Esophagus muscularis mucosa (tissue), 4 donors: ENCODE measurements at regions not wholly inside any gene's neighbourhood (a gene's known extent, or its start where the extent isn't known, plus 50 kb on each side); places are given as distances from the start of the nearest gene placed in this dataset.

Experiments used
- EP300 ChIP-seq: sonication (generic); formaldehyde crosslinking; IDR thresholded peaks from one replicate; pipeline ENCODE4 v1.6.1; 2017; ENCODE audit warnings: antibody characterized with exemption
- POLR2A ChIP-seq: fragments of 450-650 bp; IDR thresholded peaks from one replicate; pipeline ENCODE4 v1.6.1; 2017; ENCODE audit warnings: antibody characterized with exemption, moderate library complexity, mild to moderate bottlenecking, low read depth
- POLR2AphosphoS5 ChIP-seq, 2 donors: sonication (generic); formaldehyde crosslinking; IDR thresholded peaks; one replicate each; pipeline ENCODE4 v1.6.1; 2017; ENCODE audit warnings: antibody characterized with exemption in 2 of 2
- TF ChIP-seq, protein P1 (sequence below), 3 experiments: fragments of 200-600 bp in 2 of 3; fragments of 450-650 bp in 1 of 3; sonication (generic) in 2 of 3; IDR thresholded peaks; one replicate each; pipeline ENCODE4 v1.5.1; 2017 to 2019; ENCODE audit warnings: antibody characterized with exemption in 3 of 3, mild to moderate bottlenecking in 2 of 3, moderate library complexity in 1 of 3

DNA sequence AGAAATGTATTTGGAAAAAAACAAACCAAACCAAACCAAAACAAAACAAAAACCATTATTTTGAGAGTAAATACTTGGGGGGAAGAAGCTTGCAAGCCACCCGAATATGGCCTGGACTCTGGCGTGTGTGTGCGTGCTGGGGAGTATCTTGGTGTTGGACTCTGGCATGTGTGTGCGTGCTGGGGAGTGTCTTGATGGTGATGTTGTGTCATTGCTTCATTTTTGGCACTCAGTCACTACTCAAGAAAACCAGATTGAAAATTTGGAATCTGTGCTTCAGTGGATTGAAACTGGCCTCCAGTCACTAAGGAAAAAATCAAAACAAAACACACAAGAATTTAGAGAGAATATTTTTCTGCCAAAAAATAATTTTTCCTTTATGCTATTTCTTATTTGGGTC, 76.1 kb downstream of the ARRDC3 start:
- TF ChIP-seq, protein P1, sequence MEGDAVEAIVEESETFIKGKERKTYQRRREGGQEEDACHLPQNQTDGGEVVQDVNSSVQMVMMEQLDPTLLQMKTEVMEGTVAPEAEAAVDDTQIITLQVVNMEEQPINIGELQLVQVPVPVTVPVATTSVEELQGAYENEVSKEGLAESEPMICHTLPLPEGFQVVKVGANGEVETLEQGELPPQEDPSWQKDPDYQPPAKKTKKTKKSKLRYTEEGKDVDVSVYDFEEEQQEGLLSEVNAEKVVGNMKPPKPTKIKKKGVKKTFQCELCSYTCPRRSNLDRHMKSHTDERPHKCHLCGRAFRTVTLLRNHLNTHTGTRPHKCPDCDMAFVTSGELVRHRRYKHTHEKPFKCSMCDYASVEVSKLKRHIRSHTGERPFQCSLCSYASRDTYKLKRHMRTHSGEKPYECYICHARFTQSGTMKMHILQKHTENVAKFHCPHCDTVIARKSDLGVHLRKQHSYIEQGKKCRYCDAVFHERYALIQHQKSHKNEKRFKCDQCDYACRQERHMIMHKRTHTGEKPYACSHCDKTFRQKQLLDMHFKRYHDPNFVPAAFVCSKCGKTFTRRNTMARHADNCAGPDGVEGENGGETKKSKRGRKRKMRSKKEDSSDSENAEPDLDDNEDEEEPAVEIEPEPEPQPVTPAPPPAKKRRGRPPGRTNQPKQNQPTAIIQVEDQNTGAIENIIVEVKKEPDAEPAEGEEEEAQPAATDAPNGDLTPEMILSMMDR (IDR thresholded peaks at IDR 0.05), result no peak
- peak in 1 of 2 donors; percentile 49 for TF ChIP-seq POLR2AphosphoS5 (IDR thresholded peaks at IDR 0.05)
- TF ChIP-seq POLR2A, result no peak
- TF ChIP-seq EP300, result no peak
